Smooth muscle cell (in vitro differentiated cells): ENCODE measurements at regions not wholly inside any gene's neighbourhood (a gene's known extent, or its start where the extent isn't known, plus 50 kb on each side); places are given as distances from the start of the nearest gene placed in this dataset.

Source experiments
- DNase-seq: peaks from one replicate; lab custom pipeline; 2025; ENCODE audit not compliant: unreplicated experiment; lab: John Stamatoyannopoulos, UW
- H2AFZ ChIP-seq: fragments of 200-600 bp; sonication (generic); 2 replicates; pipeline ENCODE4 v1.6.0; 2016; ENCODE audit warnings: antibody characterized with exemption, low read depth, mild to moderate bottlenecking
- H3F3A ChIP-seq: fragments of 200-600 bp; sonication (generic); 2 replicates; pipeline ENCODE4 v1.6.0; 2017; ENCODE audit warnings: antibody characterized with exemption, low read depth
- H3K27ac ChIP-seq: fragments of 200-600 bp; sonication (generic); 2 replicates; pipeline ENCODE4 v1.5.1; 2016; ENCODE audit warnings: low read depth, mild to moderate bottlenecking
- H3K27me3 ChIP-seq: fragments of 200-600 bp; sonication (generic); 2 replicates; pipeline ENCODE4 v1.6.1; 2016; ENCODE audit warnings: low read depth, mild to moderate bottlenecking
- H3K36me3 ChIP-seq: fragments of 200-600 bp; sonication (generic); 2 replicates; pipeline ENCODE4 v1.5.1; 2016; ENCODE audit warnings: low read depth
- H3K4me1 ChIP-seq: fragments of 200-600 bp; sonication (generic); 2 replicates; pipeline ENCODE4 v1.5.1; 2016; ENCODE audit warnings: low read depth
- H3K4me2 ChIP-seq: fragments of 200-600 bp; sonication (generic); 2 replicates; pipeline ENCODE4 v1.6.0; 2016; ENCODE audit warnings: mild to moderate bottlenecking
- H3K4me3 ChIP-seq: fragments of 200-600 bp; sonication (generic); 2 replicates; pipeline ENCODE4 v1.5.1; 2016; ENCODE audit warnings: mild to moderate bottlenecking
- H3K79me2 ChIP-seq: fragments of 200-600 bp; sonication (generic); 2 replicates; pipeline ENCODE4 v1.6.0; 2016; ENCODE audit warnings: low read depth, mild to moderate bottlenecking
- H3K9ac ChIP-seq: fragments of 200-600 bp; sonication (generic); 2 replicates; pipeline ENCODE4 v1.6.0; 2016; ENCODE audit warnings: low read depth
- H3K9me3 ChIP-seq: fragments of 200-600 bp; sonication (generic); replicated peaks from 2 replicates; pipeline ENCODE4 v1.5.1; 2016; ENCODE audit warnings: low read depth
- H4K20me1 ChIP-seq: fragments of 200-600 bp; sonication (generic); 2 replicates; pipeline ENCODE4 v1.6.0; 2016; ENCODE audit warnings: low read depth
- CTCF ChIP-seq: fragments of 200-600 bp; sonication (generic); IDR thresholded peaks from 2 replicates; pipeline ENCODE4 v1.5.1; 2017; ENCODE audit warnings: borderline replicate concordance, mild to moderate bottlenecking, antibody characterized with exemption; ENCODE audit not compliant: insufficient read depth, poor library complexity, severe bottlenecking
- WGBS: methylation state at CpG from one replicate; pipeline ENCODE4 v1.1.7; 2016; ENCODE audit warnings: low lambda C conversion rate; 5-methylcytosine and 5-hydroxymethylcytosine counted together

GRCh38 chr14:89078021-89078795 lies 253.8 kb downstream of the TTC8 start:
- Histone ChIP-seq H3K27me3 (peaks cover 3% of the 10 kb centered on the region), H3K4me3 (no peak overlapping the region), H3K36me3 (no peaks in the 10 kb centered on the region), H3F3A (no peaks in the 10 kb centered on the region), H3K9me3 (no peaks in the 10 kb centered on the region), H3K79me2 (no peaks in the 10 kb centered on the region), H4K20me1 (no peaks in the 10 kb centered on the region), H3K9ac (no peak overlapping the region), H3K4me1 (no peaks in the 10 kb centered on the region), H3K27ac (no peak overlapping the region), H2AFZ (no peak overlapping the region), H3K4me2 (no peak overlapping the region)
- TF ChIP-seq CTCF = no peak
- 86% methylated on average over 16 of the region's 16 CpGs for WGBS
- no peak for DNase-seq

- no peak for DNase-seq
- Histone ChIP-seq H2AFZ (no peak overlapping the region), H4K20me1 (no peaks in the 10 kb centered on the region), H3K27ac (no peak overlapping the region), H3K9me3 (no peaks in the 10 kb centered on the region), H3K4me1 (no peaks in the 10 kb centered on the region), H3K4me3 (no peak overlapping the region), H3F3A (no peaks in the 10 kb centered on the region), H3K27me3 (no peaks in the 10 kb centered on the region), H3K9ac (no peak overlapping the region), H3K36me3 (no peaks in the 10 kb centered on the region), H3K4me2 (no peak overlapping the region), H3K79me2 (no peaks in the 10 kb centered on the region)
- TF ChIP-seq CTCF = no peak
- 92% methylated on average over 12 of the region's 12 CpGs for WGBS
Measured at GRCh38 chr14:89085231-89085731, 260.8 kb downstream of the TTC8 start.

GRCh38 chr14:89085737-89086382 lies 261.4 kb downstream of the TTC8 start:
- no peak overlapping the region for H2AFZ ChIP-seq
- H3K27me3 ChIP-seq = no peaks in the 10 kb centered on the region
- H4K20me1 ChIP-seq = no peaks in the 10 kb centered on the region
- H3K4me2 ChIP-seq = no peak overlapping the region
- H3K4me1 ChIP-seq = no peaks in the 10 kb centered on the region
- H3K9ac ChIP-seq = no peak overlapping the region
- no peak for TF ChIP-seq CTCF
- H3F3A ChIP-seq = no peaks in the 10 kb centered on the region
- H3K27ac ChIP-seq = no peak overlapping the region
- H3K9me3 ChIP-seq = no peaks in the 10 kb centered on the region
- no peaks in the 10 kb centered on the region for H3K79me2 ChIP-seq
- H3K36me3 ChIP-seq = no peaks in the 10 kb centered on the region
- DNase-seq = no peak
- no peak overlapping the region for H3K4me3 ChIP-seq
- WGBS = 88% methylated on average over 9 of the region's 9 CpGs

GRCh38 chr14:89088530-89088929 lies 264.1 kb downstream of the TTC8 start:
- 96% methylated on average over 3 of the region's 3 CpGs for WGBS

More at GRCh38 chr14:89088530-89088929, 264.1 kb downstream of the TTC8 start:
- no peaks in the 10 kb centered on the region for H3K9me3 ChIP-seq
- no peak for TF ChIP-seq CTCF
- no peaks in the 10 kb centered on the region for H3K79me2 ChIP-seq
- H3K9ac ChIP-seq = no peak overlapping the region
- H3K36me3 ChIP-seq = no peaks in the 10 kb centered on the region
- no peak overlapping the region for H3K4me2 ChIP-seq
- H3K4me1 ChIP-seq = no peaks in the 10 kb centered on the region
- H4K20me1 ChIP-seq = no peaks in the 10 kb centered on the region
- no peak overlapping the region for H3K4me3 ChIP-seq
- DNase-seq = no peak
- H3K27ac ChIP-seq = no peak overlapping the region
- H2AFZ ChIP-seq = no peak overlapping the region
- H3F3A ChIP-seq = no peaks in the 10 kb centered on the region
- no peaks in the 10 kb centered on the region for H3K27me3 ChIP-seq
